ENCODE measurements at regions not wholly inside any gene's neighbourhood (a gene's known extent, or its start where the extent isn't known, plus 50 kb on each side); places are given as distances from the start of the nearest gene placed in this dataset.

GRCh38 chr6:66896415-66896814 lies 1189.4 kb upstream of the EYS start:
- CTCF ChIA-PET (ENCODE audit: partially characterized antibody) = no interaction called here

GRCh38 chr6:66883453-66883852 lies 1176.4 kb upstream of the EYS start:
- Mint-ChIP-seq H3K36me3 (no peaks in the 10 kb centered on the region), H3K4me3 (no peak overlapping the region), H3K27ac (no peak overlapping the region), H3K27me3 (no peaks in the 10 kb centered on the region), H3K4me1 (no peaks in the 10 kb centered on the region), H3K9me3 (peaks cover 2 to 37% (median 19%) of the 10 kb centered on the region in 8 donors)
- no peaks in the 10 kb centered on the region for H3K9me3 ChIP-seq (ENCODE audit: control insufficient read depth in 1 of 2, low read length in 2 of 2)
- ChIA-PET CTCF (ENCODE audit: partially characterized antibody) (no interaction called here), POLR2A (ENCODE audit: partially characterized antibody) (no interaction called here)
- H3K36me3 ChIP-seq (ENCODE audit: insufficient read depth, low read length) = no peaks in the 10 kb centered on the region
- H3K27ac ChIP-seq (ENCODE audit: low read depth, low read length) = no peak overlapping the region
- H3K4me1 ChIP-seq (ENCODE audit: insufficient read depth, low read length) = no peaks in the 10 kb centered on the region
- no peak for DNase-seq
- no peak overlapping the region for H3K4me3 ChIP-seq (ENCODE audit: low read length in 2 of 2)
- intact Hi-C loops (cut with micrococcal nuclease) = no loop called here
- H3K27me3 ChIP-seq (ENCODE audit: insufficient read depth, low read length) = no peaks in the 10 kb centered on the region

More at GRCh38 chr6:66896415-66896814, 1189.4 kb upstream of the EYS start:
- intact Hi-C loops (cut with micrococcal nuclease) = no loop called here
- no peaks in the 10 kb centered on the region for H3K27me3 ChIP-seq (ENCODE audit: insufficient read depth, low read length)
- POLR2A ChIA-PET (ENCODE audit: partially characterized antibody) = no interaction called here
- H3K36me3 Mint-ChIP-seq = no peaks in the 10 kb centered on the region
- no peaks in the 10 kb centered on the region for H3K36me3 ChIP-seq (ENCODE audit: insufficient read depth, low read length)
- H3K4me1 Mint-ChIP-seq = no peaks in the 10 kb centered on the region
- peaks cover 0 to 24% (median 14%) of the 10 kb centered on the region in 8 donors for H3K9me3 Mint-ChIP-seq
- H3K27ac Mint-ChIP-seq = no peak overlapping the region
- H3K27me3 Mint-ChIP-seq = no peaks in the 10 kb centered on the region
- H3K27ac ChIP-seq (ENCODE audit: low read depth, low read length) = no peak overlapping the region
- no peak for DNase-seq
- H3K4me1 ChIP-seq (ENCODE audit: insufficient read depth, low read length) = no peaks in the 10 kb centered on the region
- H3K4me3 ChIP-seq (ENCODE audit: low read length in 2 of 2) = no peak overlapping the region
- H3K9me3 ChIP-seq (ENCODE audit: control insufficient read depth in 1 of 2, low read length in 2 of 2) = peaks cover 0 to 6% of the 10 kb centered on the region in 2 donors
- no peak overlapping the region for H3K4me3 Mint-ChIP-seq

GRCh38 chr6:66866801-66867200 lies 1159.8 kb upstream of the EYS start:
- no peak overlapping the region for H3K27ac ChIP-seq (ENCODE audit: low read depth, low read length)
- H3K4me3 ChIP-seq (ENCODE audit: low read length in 2 of 2) = no peak overlapping the region
- POLR2A ChIA-PET (ENCODE audit: partially characterized antibody) = no interaction called here
- CTCF ChIA-PET (ENCODE audit: partially characterized antibody) = no interaction called here
- Mint-ChIP-seq H3K4me1 (no peaks in the 10 kb centered on the region), H3K27ac (no peak overlapping the region), H3K36me3 (no peaks in the 10 kb centered on the region), H3K4me3 (no peak overlapping the region), H3K27me3 (no peaks in the 10 kb centered on the region), H3K9me3 (peaks cover 1 to 17% (median 8%) of the 10 kb centered on the region in 8 donors)
- no peaks in the 10 kb centered on the region for H3K27me3 ChIP-seq (ENCODE audit: insufficient read depth, low read length)
- no peaks in the 10 kb centered on the region for H3K36me3 ChIP-seq (ENCODE audit: insufficient read depth, low read length)
- H3K4me1 ChIP-seq (ENCODE audit: insufficient read depth, low read length) = no peaks in the 10 kb centered on the region
- no peak for DNase-seq
- no peaks in the 10 kb centered on the region for H3K9me3 ChIP-seq (ENCODE audit: control insufficient read depth in 1 of 2, low read length in 2 of 2)
- intact Hi-C loops (cut with micrococcal nuclease) = no loop called here

- H3K27ac ChIP-seq (ENCODE audit: low read depth, low read length) = no peak overlapping the region
- ChIA-PET POLR2A (ENCODE audit: partially characterized antibody) (no interaction called here), CTCF (ENCODE audit: partially characterized antibody) (no interaction called here)
- H3K27me3 Mint-ChIP-seq = no peaks in the 10 kb centered on the region
- no peaks in the 10 kb centered on the region for H3K4me1 ChIP-seq (ENCODE audit: insufficient read depth, low read length)
- no peaks in the 10 kb centered on the region for H3K9me3 ChIP-seq (ENCODE audit: control insufficient read depth in 1 of 2, low read length in 2 of 2)
- no peaks in the 10 kb centered on the region for H3K4me1 Mint-ChIP-seq
- H3K36me3 Mint-ChIP-seq = no peaks in the 10 kb centered on the region
- H3K36me3 ChIP-seq (ENCODE audit: insufficient read depth, low read length) = no peaks in the 10 kb centered on the region
- no peak overlapping the region for H3K4me3 ChIP-seq (ENCODE audit: low read length in 2 of 2)
- H3K27ac Mint-ChIP-seq = no peak overlapping the region
- no peak overlapping the region for H3K4me3 Mint-ChIP-seq
- DNase-seq = no peak
- intact Hi-C loops (cut with micrococcal nuclease) = no loop called here
- no peaks in the 10 kb centered on the region for H3K27me3 ChIP-seq (ENCODE audit: insufficient read depth, low read length)
- peaks cover 0 to 18% (median 7%) of the 10 kb centered on the region in 8 donors for H3K9me3 Mint-ChIP-seq
Observed at GRCh38 chr6:66865771-66866170, 1158.7 kb upstream of the EYS start.

GRCh38 chr6:66861007-66861541 lies 1154.0 kb upstream of the EYS start:
- H3K27me3 Mint-ChIP-seq = no peaks in the 10 kb centered on the region
- Histone ChIP-seq H3K4me1 (ENCODE audit: insufficient read depth, low read length) (no peaks in the 10 kb centered on the region), H3K27ac (ENCODE audit: low read depth, low read length) (no peak overlapping the region), H3K9me3 (ENCODE audit: control insufficient read depth in 1 of 2, low read length in 2 of 2) (no peaks in the 10 kb centered on the region), H3K4me3 (ENCODE audit: low read length in 2 of 2) (no peak overlapping the region), H3K36me3 (ENCODE audit: insufficient read depth, low read length) (no peaks in the 10 kb centered on the region), H3K27me3 (ENCODE audit: insufficient read depth, low read length) (no peaks in the 10 kb centered on the region)
- DNase-seq = no peak
- peaks cover 2 to 14% (median 5%) of the 10 kb centered on the region in 8 donors for H3K9me3 Mint-ChIP-seq
- POLR2A ChIA-PET (ENCODE audit: partially characterized antibody) = no interaction called here
- no peak overlapping the region for H3K4me3 Mint-ChIP-seq
- H3K36me3 Mint-ChIP-seq = no peaks in the 10 kb centered on the region
- intact Hi-C loops (cut with micrococcal nuclease) = no loop called here
- H3K4me1 Mint-ChIP-seq = no peaks in the 10 kb centered on the region
- CTCF ChIA-PET (ENCODE audit: partially characterized antibody) = no interaction called here
- no peak overlapping the region for H3K27ac Mint-ChIP-seq

GRCh38 chr6:66860328-66860727 lies 1153.3 kb upstream of the EYS start:
- Histone ChIP-seq H3K27ac (ENCODE audit: low read depth, low read length) (no peak overlapping the region), H3K4me3 (ENCODE audit: low read length in 2 of 2) (no peak overlapping the region), H3K27me3 (ENCODE audit: insufficient read depth, low read length) (no peaks in the 10 kb centered on the region), H3K4me1 (ENCODE audit: insufficient read depth, low read length) (no peaks in the 10 kb centered on the region), H3K9me3 (ENCODE audit: control insufficient read depth in 1 of 2, low read length in 2 of 2) (no peaks in the 10 kb centered on the region), H3K36me3 (ENCODE audit: insufficient read depth, low read length) (no peaks in the 10 kb centered on the region)
- H3K4me1 Mint-ChIP-seq = no peaks in the 10 kb centered on the region
- CTCF ChIA-PET (ENCODE audit: partially characterized antibody) = no interaction called here
- no peaks in the 10 kb centered on the region for H3K27me3 Mint-ChIP-seq
- H3K4me3 Mint-ChIP-seq = no peak overlapping the region
- DNase-seq = no peak
- H3K27ac Mint-ChIP-seq = no peak overlapping the region
- intact Hi-C loops (cut with micrococcal nuclease) = no loop called here
- peaks cover 2 to 14% (median 5%) of the 10 kb centered on the region in 8 donors for H3K9me3 Mint-ChIP-seq
- POLR2A ChIA-PET (ENCODE audit: partially characterized antibody) = no interaction called here
- H3K36me3 Mint-ChIP-seq = no peaks in the 10 kb centered on the region

GRCh38 chr6:66858196-66858595 lies 1151.2 kb upstream of the EYS start:
- intact Hi-C loops (cut with micrococcal nuclease) = no loop called here
- Mint-ChIP-seq H3K9me3 (peaks cover 0 to 12% (median 5%) of the 10 kb centered on the region in 8 donors), H3K4me3 (no peak overlapping the region), H3K27me3 (no peaks in the 10 kb centered on the region), H3K4me1 (no peaks in the 10 kb centered on the region), H3K27ac (no peak overlapping the region), H3K36me3 (no peaks in the 10 kb centered on the region)
- no peak overlapping the region for H3K27ac ChIP-seq (ENCODE audit: low read depth, low read length)
- no peaks in the 10 kb centered on the region for H3K4me1 ChIP-seq (ENCODE audit: insufficient read depth, low read length)
- CTCF ChIA-PET (ENCODE audit: partially characterized antibody) = no interaction called here
- H3K36me3 ChIP-seq (ENCODE audit: insufficient read depth, low read length) = no peaks in the 10 kb centered on the region
- H3K4me3 ChIP-seq (ENCODE audit: low read length in 2 of 2) = no peak overlapping the region
- H3K9me3 ChIP-seq (ENCODE audit: control insufficient read depth in 1 of 2, low read length in 2 of 2) = no peaks in the 10 kb centered on the region
- POLR2A ChIA-PET (ENCODE audit: partially characterized antibody) = no interaction called here
- no peaks in the 10 kb centered on the region for H3K27me3 ChIP-seq (ENCODE audit: insufficient read depth, low read length)
- no peak for DNase-seq

GRCh38 chr6:66854014-66854413 lies 1147.0 kb upstream of the EYS start:
- intact Hi-C loops (cut with micrococcal nuclease) = no loop called here
- Mint-ChIP-seq H3K27me3 (no peaks in the 10 kb centered on the region), H3K4me3 (no peak overlapping the region), H3K4me1 (no peaks in the 10 kb centered on the region), H3K27ac (no peak overlapping the region), H3K36me3 (no peaks in the 10 kb centered on the region), H3K9me3 (peaks cover 0 to 12% (median 4%) of the 10 kb centered on the region in 8 donors)
- Histone ChIP-seq H3K27ac (ENCODE audit: low read depth, low read length) (no peak overlapping the region), H3K27me3 (ENCODE audit: insufficient read depth, low read length) (no peaks in the 10 kb centered on the region), H3K36me3 (ENCODE audit: insufficient read depth, low read length) (no peaks in the 10 kb centered on the region), H3K4me1 (ENCODE audit: insufficient read depth, low read length) (no peaks in the 10 kb centered on the region), H3K9me3 (ENCODE audit: control insufficient read depth in 1 of 2, low read length in 2 of 2) (no peaks in the 10 kb centered on the region), H3K4me3 (ENCODE audit: low read length in 2 of 2) (no peak overlapping the region)
- ChIA-PET CTCF (ENCODE audit: partially characterized antibody) (no interaction called here), POLR2A (ENCODE audit: partially characterized antibody) (no interaction called here)
- no peak for DNase-seq
